Parathyroid adenoma (tissue), 2 donors: ENCODE measurements at regions not wholly inside any gene's neighbourhood (a gene's known extent, or its start where the extent isn't known, plus 50 kb on each side); places are given as distances from the start of the nearest gene placed in this dataset.

ENCODE experiments used
- H2AFZ ChIP-seq: fragments of 300-600 bp; sonication (generic); one replicate; pipeline ENCODE4 v1.7.0; 2017; ENCODE audit warnings: antibody characterized with exemption, mild to moderate bottlenecking
- H3K27ac ChIP-seq: fragments of 300-600 bp; sonication (generic); one replicate; pipeline ENCODE4 v1.7.0; 2017
- H3K27me3 ChIP-seq: fragments of 300-600 bp; sonication (generic); one replicate; pipeline ENCODE4 v1.7.0; 2017; ENCODE audit warnings: low read length; ENCODE audit not compliant: control insufficient read depth, insufficient read depth
- H3K36me3 ChIP-seq: fragments of 300-600 bp; sonication (generic); one replicate; pipeline ENCODE4 v1.7.0; 2017; ENCODE audit warnings: low read length; ENCODE audit not compliant: control insufficient read depth, insufficient read depth
- H3K4me1 ChIP-seq: fragments of 300-600 bp; sonication (generic); one replicate; pipeline ENCODE4 v1.7.0; 2017; ENCODE audit warnings: control low read depth
- H3K4me2 ChIP-seq: fragments of 300-600 bp; sonication (generic); one replicate; pipeline ENCODE4 v1.7.0; 2017; ENCODE audit warnings: low read length
- H3K4me3 ChIP-seq: fragments of 300-600 bp; sonication (generic); one replicate; pipeline ENCODE4 v1.7.0; 2017; ENCODE audit warnings: low read depth, low read length
- H3K79me2 ChIP-seq: fragments of 300-600 bp; sonication (generic); one replicate; pipeline ENCODE4 v1.7.0; 2017; ENCODE audit warnings: control low read depth
- H3K9ac ChIP-seq: fragments of 300-600 bp; sonication (generic); one replicate; pipeline ENCODE4 v1.7.0; 2017; ENCODE audit warnings: mild to moderate bottlenecking
- H3K9me3 ChIP-seq: fragments of 300-600 bp; sonication (generic); one replicate; pipeline ENCODE4 v1.7.0; 2017; ENCODE audit warnings: low read length; ENCODE audit not compliant: control insufficient read depth
- CTCF ChIP-seq: fragments of 300-600 bp; sonication (generic); IDR thresholded peaks from one replicate; pipeline ENCODE4 v1.7.0; 2017; ENCODE audit warnings: antibody characterized with exemption, mild to moderate bottlenecking
- donor health status: primary hyperparathyroidism.

DNA sequence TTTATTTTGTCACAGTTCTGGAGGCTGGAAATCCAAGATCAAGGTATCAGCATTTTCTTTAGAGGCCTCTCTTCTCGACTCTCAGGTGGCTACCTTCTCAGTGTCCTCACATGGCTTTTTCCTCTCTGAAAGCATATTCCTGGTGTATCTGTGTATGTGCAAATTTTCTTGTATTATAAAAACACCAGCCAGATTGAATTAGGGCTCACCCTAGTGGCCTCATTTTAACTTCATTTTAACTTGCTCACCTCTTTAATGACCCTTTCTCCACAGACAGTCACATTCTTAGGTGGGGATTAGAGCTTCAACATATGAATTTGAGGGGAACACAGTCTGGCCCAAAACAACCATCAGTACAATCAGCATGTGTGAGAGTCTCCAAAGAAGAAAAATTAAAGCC is 542.4 kb upstream of the FAM241A start:
- H3K79me2 ChIP-seq: no peaks in the 10 kb centered on the region
- H3K27ac ChIP-seq: no peak overlapping the region
- no peaks in the 10 kb centered on the region for H3K36me3 ChIP-seq
- no peak overlapping the region for H3K4me2 ChIP-seq
- no peak overlapping the region for H2AFZ ChIP-seq
- H3K4me1 ChIP-seq: no peaks in the 10 kb centered on the region
- H3K4me3 ChIP-seq: no peak overlapping the region
- no peak overlapping the region for H3K9ac ChIP-seq
- no peaks in the 10 kb centered on the region for H3K9me3 ChIP-seq
- H3K27me3 ChIP-seq: no peaks in the 10 kb centered on the region
- TF ChIP-seq CTCF: no peak

- no peak overlapping the region for H2AFZ ChIP-seq
- no peaks in the 10 kb centered on the region for H3K36me3 ChIP-seq
- H3K79me2 ChIP-seq: no peaks in the 10 kb centered on the region
- no peak overlapping the region for H3K4me3 ChIP-seq
- H3K27ac ChIP-seq: no peak overlapping the region
- H3K27me3 ChIP-seq: no peaks in the 10 kb centered on the region
- no peak for TF ChIP-seq CTCF
- H3K4me2 ChIP-seq: no peak overlapping the region
- H3K4me1 ChIP-seq: no peaks in the 10 kb centered on the region
- H3K9me3 ChIP-seq: no peaks in the 10 kb centered on the region
- H3K9ac ChIP-seq: no peak overlapping the region
Observed at GRCh38 chr4:111605111-111605510, 540.1 kb upstream of the FAM241A start.

GRCh38 chr4:111610681-111611080 is 534.6 kb upstream of the FAM241A start:
- Histone ChIP-seq H3K27me3 (no peaks in the 10 kb centered on the region), H3K9me3 (no peaks in the 10 kb centered on the region), H3K4me3 (no peak overlapping the region), H3K79me2 (no peaks in the 10 kb centered on the region), H3K27ac (no peak overlapping the region), H3K9ac (no peak overlapping the region), H3K4me1 (no peaks in the 10 kb centered on the region), H3K36me3 (no peaks in the 10 kb centered on the region), H3K4me2 (no peak overlapping the region), H2AFZ (no peak overlapping the region)
- no peak for TF ChIP-seq CTCF

- TF ChIP-seq CTCF: no peak
- Histone ChIP-seq H3K27me3 (no peaks in the 10 kb centered on the region), H3K4me2 (no peak overlapping the region), H2AFZ (no peak overlapping the region), H3K36me3 (no peaks in the 10 kb centered on the region), H3K27ac (no peak overlapping the region), H3K9me3 (no peaks in the 10 kb centered on the region), H3K9ac (no peak overlapping the region), H3K4me1 (no peaks in the 10 kb centered on the region), H3K79me2 (no peaks in the 10 kb centered on the region), H3K4me3 (no peak overlapping the region)
Observed at GRCh38 chr4:111618908-111619307, 526.3 kb upstream of the FAM241A start.

GRCh38 chr4:111628437-111628836 is 516.8 kb upstream of the FAM241A start:
- H3K4me2 ChIP-seq: no peak overlapping the region
- H3K36me3 ChIP-seq: no peaks in the 10 kb centered on the region
- H3K4me1 ChIP-seq: no peaks in the 10 kb centered on the region
- no peaks in the 10 kb centered on the region for H3K79me2 ChIP-seq
- H3K27me3 ChIP-seq: no peaks in the 10 kb centered on the region
- no peak for TF ChIP-seq CTCF
- H3K9ac ChIP-seq: no peak overlapping the region
- H3K9me3 ChIP-seq: no peaks in the 10 kb centered on the region
- no peak overlapping the region for H3K27ac ChIP-seq
- no peak overlapping the region for H2AFZ ChIP-seq
- no peak overlapping the region for H3K4me3 ChIP-seq
